B cell (primary cell): ENCODE measurements at regions not wholly inside any gene's neighbourhood (a gene's known extent, or its start where the extent isn't known, plus 50 kb on each side); places are given as distances from the start of the nearest gene placed in this dataset.

Experiments used
- ATAC-seq: fragments of 200-7000 bp; cut with Tn5 transposase; one replicate; pipeline ENCODE4 v1.10.0; 2021; ENCODE audit warnings: low read depth, mild to moderate bottlenecking, moderate number of reproducible peaks, moderate library complexity
- CTCF ChIA-PET: fragments of 350-600 bp; sonication (Branson Sonifier 250); formaldehyde crosslinking; loops from one replicate; lab custom pipeline; 2021; ENCODE audit warnings: antibody characterized with exemption, inconsistent platforms; lab: Charles Lee
- POLR2A ChIA-PET: fragments of 350-600 bp; sonication (Branson Sonifier 250); formaldehyde crosslinking; loops from one replicate; lab custom pipeline; 2021; ENCODE audit warnings: antibody characterized with exemption; lab: Charles Lee
- DNase-seq: peaks from one replicate; pipeline ENCODE4 v3.0.0; 2013
- H2AFZ ChIP-seq: 2 replicates; pipeline ENCODE4 v1.6.1; 2012; ENCODE audit warnings: mild to moderate bottlenecking, low read depth, low read length; ENCODE audit not compliant: insufficient read depth, poor library complexity, severe bottlenecking
- H3K27ac ChIP-seq, 2 donors: 1 replicate in 1 of 2; 2 replicates in 1 of 2; pipeline ENCODE4 v1.5.1; 2012 to 2013; ENCODE audit warnings: low read length in 2 of 2, mild to moderate bottlenecking in 2 of 2, moderate library complexity in 1 of 2
- H3K27me3 ChIP-seq, 4 experiments: fragments of 200-600 bp in 1 of 4; sonication (generic) in 1 of 4; replicated peaks in 1 of 4; 1 replicate in 2 of 4; 2 replicates in 2 of 4; pipeline versions ENCODE4 v1.6.1 to v1.7.0; 2013 to 2016; ENCODE audit warnings: low read length in 3 of 4, mild to moderate bottlenecking in 2 of 4, mixed read lengths in 1 of 4, moderate library complexity in 1 of 4; ENCODE audit not compliant: insufficient read depth in 4 of 4, control insufficient read depth in 3 of 4; ENCODE audit errors: control extremely low read depth in 1 of 4
- H3K36me3 ChIP-seq, 2 experiments: replicated peaks in 1 of 2; 1 replicate in 1 of 2; 2 replicates in 1 of 2; pipeline versions ENCODE4 v1.6.1 to v1.7.1; 2013; ENCODE audit warnings: low read length in 1 of 2; ENCODE audit not compliant: insufficient read depth in 2 of 2, control insufficient read depth in 1 of 2; ENCODE audit errors: control extremely low read depth in 1 of 2, extremely low read depth in 1 of 2
- H3K4me1 ChIP-seq, 2 donors: fragments of 200-600 bp in 1 of 2; sonication (generic) in 1 of 2; 1 replicate in 1 of 2; 2 replicates in 1 of 2; pipeline versions ENCODE4 v1.5.1 to v1.6.1; 2013 to 2017; ENCODE audit warnings: low read length in 2 of 2; ENCODE audit not compliant: control insufficient read depth in 2 of 2, insufficient read depth in 2 of 2
- H3K4me2 ChIP-seq: replicated peaks from 2 replicates; pipeline ENCODE3; 2012; ENCODE audit warnings: mild to moderate bottlenecking, low read depth, low read length; ENCODE audit not compliant: poor library complexity, severe bottlenecking
- H3K4me3 ChIP-seq, 5 experiments: fragments of 200-600 bp in 1 of 5; sonication (generic) in 1 of 5; 1 replicate in 3 of 5; 2 replicates in 2 of 5; pipeline versions ENCODE4 v1.5.1 to v1.7.0; 2011 to 2016; ENCODE audit warnings: low read length in 4 of 5, mild to moderate bottlenecking in 4 of 5, low read depth in 2 of 5, control low read depth in 1 of 5, moderate library complexity in 1 of 5; ENCODE audit not compliant: insufficient read depth in 1 of 5; ENCODE audit errors: control extremely low read depth in 1 of 5, extremely low read depth in 1 of 5
- H3K79me2 ChIP-seq: fragments of 200-600 bp; sonication (generic); one replicate; pipeline ENCODE4 v1.6.0; 2016; ENCODE audit warnings: low read length; ENCODE audit not compliant: control insufficient read depth, insufficient read depth
- H3K9ac ChIP-seq: fragments of 200-600 bp; sonication (generic); 2 replicates; pipeline ENCODE4 v1.6.1; 2017; ENCODE audit warnings: mild to moderate bottlenecking, low read length, moderate library complexity
- H3K9me3 ChIP-seq, 3 donors: one replicate each; pipeline versions ENCODE4 v1.6.1 to v1.7.1; 2013; ENCODE audit warnings: low read length in 2 of 3; ENCODE audit not compliant: control insufficient read depth in 2 of 3, insufficient read depth in 1 of 3; ENCODE audit errors: control extremely low read depth in 1 of 3
- H4K20me1 ChIP-seq: 2 replicates; pipeline ENCODE4 v1.6.0; 2012; ENCODE audit warnings: mild to moderate bottlenecking, low read length; ENCODE audit not compliant: insufficient read depth, control insufficient read depth, poor library complexity, severe bottlenecking
- H3K27ac Mint-ChIP-seq: one replicate; pipeline ENCODE4 v1.8.0; 2021; ENCODE audit warnings: mixed read lengths
- H3K27me3 Mint-ChIP-seq: one replicate; pipeline ENCODE4 v1.8.0; 2021; ENCODE audit warnings: mixed read lengths
- H3K4me1 Mint-ChIP-seq: one replicate; pipeline ENCODE4 v1.8.0; 2021; ENCODE audit warnings: mixed read lengths
- H3K4me3 Mint-ChIP-seq: one replicate; pipeline ENCODE4 v1.8.0; 2021; ENCODE audit warnings: mixed read lengths
- H3K9me3 Mint-ChIP-seq: one replicate; pipeline ENCODE4 v1.8.0; 2022; ENCODE audit warnings: mixed read lengths; ENCODE audit not compliant: insufficient read depth
- CTCF ChIP-seq: fragments of 200-600 bp; IDR thresholded peaks from one replicate; pipeline ENCODE4 v1.8.0; 2022; ENCODE audit warnings: antibody characterized with exemption, mild to moderate bottlenecking
- EZH2 ChIP-seq: IDR thresholded peaks from 2 replicates; pipeline ENCODE4 v1.6.1; 2012; ENCODE audit warnings: borderline replicate concordance, low read depth, mild to moderate bottlenecking, moderate library complexity, low read length; ENCODE audit not compliant: insufficient read depth, poor library complexity, severe bottlenecking
- WGBS: methylation state at CpG from one replicate; pipeline ENCODE4 v1.1.5; 2013; ENCODE audit warnings: missing lambda C conversion rate; ENCODE audit not compliant: insufficient coverage; 5-methylcytosine and 5-hydroxymethylcytosine counted together
- intact Hi-C: fragments of 100-400 bp; cut with micrococcal nuclease; formaldehyde crosslinking; loops from one replicate; pipeline ENCODE4 v1.10.0; 2022

GRCh38 chr10:8269976-8270375, 215.5 kb downstream of the GATA3 start:
- TF ChIP-seq CTCF (no peak), EZH2 (no peak)
- ChIA-PET CTCF (no interaction called here), POLR2A (no interaction called here)
- H3K4me3 ChIP-seq: no peak overlapping the region
- H3K27me3 Mint-ChIP-seq: peaks cover 4% of the 10 kb centered on the region
- ATAC-seq (no peak), DNase-seq (no peak)
- no peak overlapping the region for H3K27ac ChIP-seq
- intact Hi-C loops: no loop called here
- H3K79me2 ChIP-seq: no peaks in the 10 kb centered on the region
- H3K9me3 ChIP-seq: no peaks in the 10 kb centered on the region
- no peaks in the 10 kb centered on the region for H3K4me1 Mint-ChIP-seq
- WGBS: 100% methylated on average over 1 of the region's 5 CpGs
- H4K20me1 ChIP-seq: no peaks in the 10 kb centered on the region
- H3K4me1 ChIP-seq: no peaks in the 10 kb centered on the region
- no peak overlapping the region for H3K9ac ChIP-seq
- no peak overlapping the region for H3K27ac Mint-ChIP-seq
- no peaks in the 10 kb centered on the region for H3K27me3 ChIP-seq
- no peak overlapping the region for H3K4me3 Mint-ChIP-seq
- no peaks in the 10 kb centered on the region for H3K36me3 ChIP-seq
- H3K9me3 Mint-ChIP-seq: no peaks in the 10 kb centered on the region
- no peak overlapping the region for H3K4me2 ChIP-seq
- H2AFZ ChIP-seq: no peak overlapping the region

GRCh38 chr10:8272794-8273425, 218.4 kb downstream of the GATA3 start:
- intact Hi-C loops: no loop called here
- no peaks in the 10 kb centered on the region for H3K4me1 ChIP-seq
- H3K79me2 ChIP-seq: no peaks in the 10 kb centered on the region
- 94% methylated on average over 8 of the region's 10 CpGs for WGBS
- H3K27me3 Mint-ChIP-seq: peaks cover 4% of the 10 kb centered on the region
- TF ChIP-seq EZH2: no peak
- H3K36me3 ChIP-seq: no peaks in the 10 kb centered on the region
- POLR2A ChIA-PET: no interaction called here
- no peak overlapping the region for H3K27ac ChIP-seq
- no peak overlapping the region for H2AFZ ChIP-seq
- H3K9me3 Mint-ChIP-seq: no peaks in the 10 kb centered on the region
- no peak overlapping the region for H3K9ac ChIP-seq
- H3K4me1 Mint-ChIP-seq: no peaks in the 10 kb centered on the region
- no peak overlapping the region for H3K4me3 Mint-ChIP-seq
- H3K9me3 ChIP-seq: no peaks in the 10 kb centered on the region
- H3K4me2 ChIP-seq: no peak overlapping the region
- CTCF ChIA-PET: no interaction called here
- no peak overlapping the region for H3K27ac Mint-ChIP-seq
- no peaks in the 10 kb centered on the region for H4K20me1 ChIP-seq
- DNase-seq: no peak
- H3K4me3 ChIP-seq: no peak overlapping the region
- no peak for ATAC-seq
- H3K27me3 ChIP-seq: no peaks in the 10 kb centered on the region
